ENCODE measurements at regions not wholly inside any gene's neighbourhood (a gene's known extent, or its start where the extent isn't known, plus 50 kb on each side); places are given as distances from the start of the nearest gene placed in this dataset.

DNA sequence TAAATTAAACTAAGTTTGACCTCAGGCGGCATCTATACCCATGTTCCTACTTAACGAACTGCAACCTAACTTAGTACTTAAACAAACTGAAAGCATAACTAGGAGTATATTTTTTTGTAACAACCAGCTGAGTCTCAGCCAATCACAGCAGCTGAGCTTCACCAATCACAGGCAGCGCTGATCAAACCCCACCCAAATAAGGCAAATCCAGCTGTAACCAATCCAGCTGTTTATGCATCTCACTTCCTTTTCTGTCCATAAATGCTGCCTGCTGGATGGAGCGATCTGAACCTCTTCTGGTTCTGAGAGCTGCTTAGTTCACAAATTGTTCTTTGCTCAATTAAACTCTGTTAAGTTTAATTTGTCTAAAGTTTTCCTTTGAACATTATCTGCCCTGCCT is 131.3 kb downstream of the PMP22 start:
- H3K4me3 Mint-ChIP-seq: no peak overlapping the region
- H3K27me3 Mint-ChIP-seq (ENCODE audit: insufficient read depth): peaks cover 2% of the 10 kb centered on the region; the same call in 1 of the 2 replicates
- H3K4me1 Mint-ChIP-seq (ENCODE audit: low read depth): peaks cover 8% of the 10 kb centered on the region; the same call in 1 of the 2 replicates
- TF ChIP-seq, protein P1, sequence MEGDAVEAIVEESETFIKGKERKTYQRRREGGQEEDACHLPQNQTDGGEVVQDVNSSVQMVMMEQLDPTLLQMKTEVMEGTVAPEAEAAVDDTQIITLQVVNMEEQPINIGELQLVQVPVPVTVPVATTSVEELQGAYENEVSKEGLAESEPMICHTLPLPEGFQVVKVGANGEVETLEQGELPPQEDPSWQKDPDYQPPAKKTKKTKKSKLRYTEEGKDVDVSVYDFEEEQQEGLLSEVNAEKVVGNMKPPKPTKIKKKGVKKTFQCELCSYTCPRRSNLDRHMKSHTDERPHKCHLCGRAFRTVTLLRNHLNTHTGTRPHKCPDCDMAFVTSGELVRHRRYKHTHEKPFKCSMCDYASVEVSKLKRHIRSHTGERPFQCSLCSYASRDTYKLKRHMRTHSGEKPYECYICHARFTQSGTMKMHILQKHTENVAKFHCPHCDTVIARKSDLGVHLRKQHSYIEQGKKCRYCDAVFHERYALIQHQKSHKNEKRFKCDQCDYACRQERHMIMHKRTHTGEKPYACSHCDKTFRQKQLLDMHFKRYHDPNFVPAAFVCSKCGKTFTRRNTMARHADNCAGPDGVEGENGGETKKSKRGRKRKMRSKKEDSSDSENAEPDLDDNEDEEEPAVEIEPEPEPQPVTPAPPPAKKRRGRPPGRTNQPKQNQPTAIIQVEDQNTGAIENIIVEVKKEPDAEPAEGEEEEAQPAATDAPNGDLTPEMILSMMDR (IDR thresholded peaks at IDR 0.05): no peak
- no peaks in the 10 kb centered on the region for H3K9me3 Mint-ChIP-seq
- no peak for DNase-seq
- H3K27ac Mint-ChIP-seq: no peak overlapping the region
- no peaks in the 10 kb centered on the region for H3K36me3 Mint-ChIP-seq (ENCODE audit: low read depth)

DNA sequence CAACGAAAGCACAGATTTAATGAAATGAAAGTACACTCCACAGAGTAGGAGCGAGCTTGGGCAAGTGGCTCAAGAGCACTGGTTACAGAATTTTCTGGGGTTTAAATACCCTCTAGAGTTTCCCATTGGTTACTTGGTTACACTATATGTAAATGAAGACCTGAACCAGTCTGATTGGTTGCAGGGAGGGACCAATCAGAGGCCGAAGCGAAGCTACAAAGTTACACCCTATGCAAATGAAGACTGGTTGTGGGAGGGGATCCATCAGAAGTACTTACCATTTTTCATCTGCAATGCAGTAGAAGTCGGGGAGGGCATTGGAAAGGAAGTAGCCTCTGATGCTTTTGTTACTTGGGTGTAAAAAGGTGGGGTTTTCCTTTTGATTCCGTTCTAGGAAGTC is 132.0 kb downstream of the PMP22 start:
- no peaks in the 10 kb centered on the region for H3K36me3 Mint-ChIP-seq (ENCODE audit: low read depth)
- no peaks in the 10 kb centered on the region for H3K9me3 Mint-ChIP-seq
- H3K4me1 Mint-ChIP-seq (ENCODE audit: low read depth): peaks cover 8% of the 10 kb centered on the region; the same call in 1 of the 2 replicates
- TF ChIP-seq, protein P1 (IDR thresholded peaks at IDR 0.05): no peak
- H3K27ac Mint-ChIP-seq: no peak overlapping the region
- H3K27me3 Mint-ChIP-seq (ENCODE audit: insufficient read depth): peaks cover 2% of the 10 kb centered on the region; the same call in 1 of the 2 replicates
- no peak for DNase-seq
- no peak overlapping the region for H3K4me3 Mint-ChIP-seq

DNA sequence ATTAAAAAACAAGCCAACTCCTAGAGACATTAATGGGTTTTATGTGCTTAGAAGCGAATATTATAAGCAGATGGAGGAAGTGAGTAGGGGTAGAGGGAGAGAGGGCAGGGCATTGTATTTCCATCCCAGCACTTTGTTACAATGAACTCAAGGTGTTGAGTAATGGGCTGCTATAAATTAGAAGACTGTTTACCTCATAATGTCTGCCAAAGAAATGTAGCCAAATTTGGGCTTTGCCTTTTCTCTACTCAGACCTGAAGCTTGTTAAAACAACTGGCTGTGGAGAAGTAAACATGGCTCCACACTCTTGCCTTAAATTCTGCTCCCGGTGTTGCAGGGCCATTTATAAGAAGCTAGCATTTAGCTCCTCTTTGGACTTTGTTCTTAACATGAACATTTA is 134.7 kb downstream of the PMP22 start:
- no peak overlapping the region for H3K27ac Mint-ChIP-seq
- H3K4me1 Mint-ChIP-seq (ENCODE audit: low read depth): peaks cover 8% of the 10 kb centered on the region; the same call in 1 of the 2 replicates
- no peaks in the 10 kb centered on the region for H3K9me3 Mint-ChIP-seq
- TF ChIP-seq, protein P1 (IDR thresholded peaks at IDR 0.05): no peak
- DNase-seq: no peak
- H3K36me3 Mint-ChIP-seq (ENCODE audit: low read depth): no peaks in the 10 kb centered on the region
- H3K27me3 Mint-ChIP-seq (ENCODE audit: insufficient read depth): 0 out of 2 replicates have a peak, but pooled peaks cover under 1% of the 10 kb centered on the region
- no peak overlapping the region for H3K4me3 Mint-ChIP-seq

DNA sequence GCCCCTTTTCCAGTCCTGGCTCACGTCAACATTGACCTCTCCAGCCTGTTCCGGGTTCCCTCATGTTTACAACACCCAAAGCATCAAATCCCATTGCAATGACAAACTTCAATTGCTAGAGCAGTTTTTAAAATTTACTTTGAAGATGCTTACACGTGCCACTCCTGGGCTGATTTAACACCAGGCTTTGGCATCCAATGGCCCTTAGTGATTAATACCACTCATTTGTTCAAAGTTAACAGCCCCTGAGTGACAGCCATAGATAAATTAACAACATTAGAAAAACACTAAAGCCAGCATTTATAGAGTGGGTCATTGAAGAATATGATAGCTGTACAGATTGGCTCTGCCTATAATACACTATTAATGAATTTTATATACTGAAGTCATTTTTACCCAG is 135.1 kb downstream of the PMP22 start:
- Mint-ChIP-seq H3K36me3 (ENCODE audit: low read depth) (no peaks in the 10 kb centered on the region), H3K27ac (no peak overlapping the region), H3K4me3 (no peak overlapping the region), H3K4me1 (ENCODE audit: low read depth) (peaks cover 10% of the 10 kb centered on the region), H3K27me3 (ENCODE audit: insufficient read depth) (no peaks in the 10 kb centered on the region), H3K9me3 (no peaks in the 10 kb centered on the region)
- no peak for DNase-seq
- TF ChIP-seq, protein P1 (IDR thresholded peaks at IDR 0.05): no peak

DNA sequence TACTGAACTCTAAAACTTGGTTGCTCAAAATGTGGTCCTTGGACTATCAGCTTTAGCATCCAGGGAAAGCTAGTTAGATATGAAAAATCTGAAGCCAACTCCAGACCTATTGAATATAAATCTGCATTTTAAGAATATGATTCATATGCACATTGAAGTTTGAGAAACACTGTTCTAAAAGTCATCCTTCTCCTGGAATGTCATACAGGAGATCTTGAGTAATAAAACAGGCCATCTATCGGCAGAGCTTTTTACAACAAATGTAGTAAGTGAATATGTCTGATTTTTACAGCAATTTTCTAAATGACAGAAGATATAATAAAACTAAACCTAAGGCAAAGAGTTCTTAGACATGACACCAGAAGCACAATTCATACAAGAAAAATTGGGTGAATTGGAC is 140.4 kb downstream of the PMP22 start:
- no peaks in the 10 kb centered on the region for H3K9me3 Mint-ChIP-seq
- TF ChIP-seq, protein P1 (IDR thresholded peaks at IDR 0.05): no peak
- no peaks in the 10 kb centered on the region for H3K27me3 Mint-ChIP-seq (ENCODE audit: insufficient read depth)
- DNase-seq: no peak
- H3K4me3 Mint-ChIP-seq: no peak overlapping the region
- peak overlapping the region; percentile 86; the same call in 1 of the 2 replicates for H3K27ac Mint-ChIP-seq
- H3K4me1 Mint-ChIP-seq (ENCODE audit: low read depth): peaks cover 50% of the 10 kb centered on the region
- H3K36me3 Mint-ChIP-seq (ENCODE audit: low read depth): no peaks in the 10 kb centered on the region

DNA sequence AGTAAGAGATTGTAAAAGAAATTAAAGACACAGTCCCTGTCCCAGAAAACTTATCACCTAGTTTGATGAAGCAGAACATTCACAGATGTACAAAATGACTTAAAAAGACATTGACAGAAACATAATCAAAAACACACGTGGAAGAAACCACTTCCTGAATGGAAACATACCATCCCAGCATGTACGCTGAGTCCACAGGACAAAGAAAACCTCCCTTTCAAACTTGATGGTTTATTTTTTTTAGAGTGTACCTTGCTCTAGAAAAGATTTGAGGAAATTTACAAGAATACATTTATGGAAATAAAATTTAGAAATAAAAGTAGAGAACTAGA is 140.9 kb downstream of the PMP22 start:
- Mint-ChIP-seq H3K36me3 (ENCODE audit: low read depth) (no peaks in the 10 kb centered on the region), H3K4me3 (peak overlapping the region; percentile 43), H3K27me3 (ENCODE audit: insufficient read depth) (no peaks in the 10 kb centered on the region), H3K9me3 (no peaks in the 10 kb centered on the region), H3K27ac (peak overlapping the region; percentile 86), H3K4me1 (ENCODE audit: low read depth) (peaks cover 51% of the 10 kb centered on the region)
- TF ChIP-seq, protein P1 (IDR thresholded peaks at IDR 0.05): no peak
- peak; percentile 13 for DNase-seq
